IPS-NIHi7 (cell line): ENCODE measurements at regions not wholly inside any gene's neighbourhood (a gene's known extent, or its start where the extent isn't known, plus 50 kb on each side); places are given as distances from the start of the nearest gene placed in this dataset.

Experiments used
- DNase-seq: peaks from one replicate; pipeline ENCODE4 v3.0.0; 2012; ENCODE audit warnings: mixed read lengths; ENCODE audit errors: extremely low spot score

DNA sequence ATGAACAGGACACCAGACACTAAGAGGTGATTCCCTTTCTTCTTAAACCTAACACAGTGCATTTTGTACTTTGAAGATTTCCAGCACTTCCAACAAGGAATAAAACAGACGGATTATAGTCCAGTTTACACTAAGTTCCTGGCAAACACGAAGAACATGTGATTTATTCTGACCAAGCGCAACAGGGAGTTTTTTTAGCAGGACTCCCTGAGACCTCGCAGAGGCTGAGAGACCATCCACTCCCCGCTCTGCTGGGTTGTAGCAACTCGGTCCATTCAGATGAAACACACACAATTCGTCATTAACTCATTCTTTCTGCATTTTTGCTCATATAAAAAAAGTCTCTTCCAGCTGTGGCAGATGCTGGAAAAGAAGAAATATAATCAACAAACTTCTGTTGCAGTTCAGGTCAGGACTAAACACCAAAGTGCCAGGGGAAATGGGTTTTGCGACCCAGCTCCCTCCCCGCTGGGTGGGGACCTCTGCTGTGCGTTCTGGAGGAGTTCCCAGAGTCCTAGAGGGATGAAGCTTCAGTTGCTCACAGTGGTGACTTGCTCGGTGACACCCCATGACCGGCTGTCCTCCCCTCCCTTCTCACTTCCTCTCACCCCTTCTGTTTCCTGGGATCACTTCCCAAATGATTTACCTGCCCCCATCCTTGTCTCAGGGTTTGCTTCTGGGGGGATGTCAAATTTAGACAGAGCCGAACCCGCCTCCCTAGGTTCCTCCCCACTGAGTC is 52.5 kb downstream of the KCNF1 start:
- no peak for DNase-seq

DNA sequence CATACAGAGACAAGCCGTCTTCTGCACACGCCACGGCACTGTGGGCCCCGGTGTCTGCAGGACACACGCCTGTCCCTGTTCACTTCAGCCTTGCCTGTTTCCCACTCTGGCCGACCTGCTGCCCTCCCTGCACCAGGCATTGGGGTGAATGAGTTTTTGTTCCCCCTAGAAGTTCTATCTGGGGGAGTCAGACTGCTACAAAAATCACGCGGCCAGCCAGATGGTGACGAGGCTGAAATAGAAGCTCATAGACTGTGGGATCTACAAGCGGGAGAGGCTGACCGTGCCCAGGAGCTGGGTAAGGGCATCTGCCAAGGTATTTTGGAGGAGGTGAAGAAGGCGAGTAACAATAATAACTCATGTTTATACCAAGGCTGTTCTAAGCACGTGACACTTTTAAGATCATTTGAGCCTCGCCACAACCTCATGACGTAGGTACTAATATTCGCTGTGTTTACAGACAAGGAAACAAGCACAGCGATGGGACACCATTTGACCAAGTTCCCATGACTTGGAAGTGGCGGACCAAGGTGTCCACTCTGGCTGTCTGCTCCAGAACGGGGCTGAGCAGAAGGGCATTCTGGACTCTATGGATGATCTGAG is 53.6 kb downstream of the KCNF1 start:
- DNase-seq = no peak

DNA sequence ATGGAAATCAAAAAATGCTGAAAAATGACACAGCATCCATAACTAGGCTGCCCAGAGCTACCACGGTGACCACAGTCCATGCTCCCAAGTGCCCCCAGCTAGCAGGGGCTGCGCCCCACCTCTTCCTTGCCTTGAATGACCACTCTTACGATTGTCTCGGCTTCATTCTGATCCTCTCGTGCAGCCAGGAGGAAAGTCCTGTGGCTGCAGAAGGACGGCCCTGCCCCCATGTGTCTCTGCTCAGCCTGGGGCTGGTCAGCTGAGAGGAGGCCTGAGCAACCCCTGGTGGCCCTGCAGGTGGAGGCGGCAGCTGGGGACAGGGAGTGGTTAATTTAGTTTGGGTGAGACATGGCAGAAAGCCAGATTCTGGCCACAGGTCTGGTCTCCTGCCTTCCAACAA is 54.3 kb downstream of the KCNF1 start:
- DNase-seq = no peak

DNA sequence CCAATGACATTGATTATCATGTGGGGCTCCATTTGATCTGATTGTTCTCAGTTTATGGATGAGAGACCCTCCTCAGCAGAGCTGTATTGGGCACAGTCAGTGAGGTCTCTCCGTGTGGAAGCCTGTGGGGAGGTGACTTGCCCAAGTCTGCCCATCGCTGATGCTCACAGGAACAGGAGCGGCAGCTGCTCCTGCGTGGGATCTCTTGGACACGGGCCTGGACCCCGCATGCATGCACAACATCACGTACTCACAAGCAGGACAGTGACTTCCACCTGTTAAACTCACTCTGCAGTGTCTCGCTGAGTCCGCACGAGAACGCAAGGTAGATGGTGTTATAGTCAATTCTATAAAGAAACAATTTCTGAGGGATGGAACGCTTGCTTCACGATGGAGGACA is 55.0 kb downstream of the KCNF1 start:
- DNase-seq = no peak

DNA sequence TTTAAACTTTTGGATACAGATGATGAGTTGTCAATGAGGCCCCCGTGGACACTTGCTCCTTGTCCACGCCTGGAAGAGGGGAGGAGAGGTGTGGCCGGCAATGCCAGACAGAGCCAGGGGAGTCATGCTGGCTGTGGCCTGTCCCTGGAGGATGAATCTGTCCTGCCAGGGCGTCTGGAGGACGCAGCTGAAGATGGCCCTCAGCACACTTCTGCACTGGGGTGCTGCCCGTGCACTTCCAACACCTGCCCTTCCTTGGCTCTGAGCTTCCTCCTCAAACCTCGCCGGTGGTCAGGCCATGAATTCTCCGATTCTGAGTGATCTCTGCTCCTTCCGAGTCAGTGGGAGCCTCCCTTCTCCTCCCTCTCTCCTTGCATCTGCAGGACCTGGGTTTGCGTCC is 56.4 kb downstream of the KCNF1 start:
- DNase-seq = no peak

DNA sequence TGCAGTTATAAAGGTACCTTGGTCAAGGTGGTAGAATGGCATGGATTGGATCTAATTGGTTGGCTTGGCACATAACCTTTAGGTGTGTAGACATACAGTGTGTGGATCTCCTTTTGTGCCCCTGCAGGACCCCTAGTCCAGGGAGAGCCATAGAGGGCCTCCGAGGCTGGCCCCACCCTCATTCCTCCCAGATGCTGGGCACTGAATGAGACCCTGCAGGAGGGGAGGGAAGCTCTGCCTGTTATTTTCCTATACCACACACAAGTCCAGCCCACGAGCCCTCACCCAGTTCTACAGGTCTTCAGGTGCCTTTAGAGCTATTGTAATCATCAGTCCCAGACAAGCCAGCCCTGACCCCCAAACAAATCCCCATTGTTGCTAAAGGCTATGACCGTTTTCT is 58.9 kb downstream of the KCNF1 start:
- DNase-seq = no peak

DNA sequence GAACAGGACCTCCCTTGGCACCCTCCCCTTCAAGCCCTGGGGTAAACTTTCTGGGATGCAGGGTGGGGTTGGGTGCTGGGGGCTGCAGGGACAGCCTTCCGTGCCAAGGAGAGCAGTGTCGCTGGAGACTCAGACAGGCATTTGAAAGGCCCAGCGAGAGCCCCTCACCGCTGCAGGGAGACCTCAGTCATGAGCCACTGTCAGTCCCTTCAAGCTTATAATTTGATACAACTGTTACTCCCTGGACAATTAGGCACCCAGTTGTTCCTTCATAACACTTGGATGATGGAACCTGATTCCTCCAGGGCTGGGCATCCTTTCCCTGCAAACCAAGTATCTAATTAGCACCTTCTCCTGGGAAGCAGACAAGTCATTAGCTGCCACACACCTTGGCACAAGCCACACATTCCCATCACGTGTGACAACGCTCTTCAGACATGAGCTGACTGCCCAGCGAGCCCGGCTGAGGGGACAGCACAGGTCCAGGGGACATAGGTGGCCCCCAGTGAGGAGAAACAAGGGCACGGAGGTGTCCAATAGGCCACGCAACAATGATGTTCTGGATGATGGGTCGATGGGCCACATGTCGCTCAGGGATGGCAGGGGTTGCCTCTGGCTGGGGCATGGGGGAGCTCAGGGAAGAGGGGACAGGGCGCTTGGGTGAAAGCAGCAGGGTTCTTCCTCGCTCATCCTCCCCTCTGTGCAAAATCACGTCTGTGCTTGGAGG is 59.6 kb downstream of the KCNF1 start:
- no peak for DNase-seq

DNA sequence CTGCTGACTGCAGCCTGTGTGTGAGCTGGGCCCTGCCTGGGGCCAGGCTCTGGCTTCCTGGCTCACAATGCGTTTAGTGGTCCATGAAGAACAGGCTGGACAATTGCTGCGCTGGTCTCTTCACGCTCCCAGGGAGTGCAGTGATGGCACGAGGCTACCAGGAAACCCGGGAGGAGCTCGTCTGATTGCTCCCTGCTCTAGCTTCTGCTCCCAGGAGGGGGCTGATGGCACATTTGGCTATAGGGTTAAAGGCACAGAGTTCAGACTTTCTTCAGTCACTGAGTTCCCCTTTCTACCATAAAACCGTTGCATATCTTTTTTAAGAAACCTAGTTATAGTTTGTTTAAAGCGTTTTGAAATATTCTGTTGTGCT is 60.1 kb downstream of the KCNF1 start:
- DNase-seq = no peak

DNA sequence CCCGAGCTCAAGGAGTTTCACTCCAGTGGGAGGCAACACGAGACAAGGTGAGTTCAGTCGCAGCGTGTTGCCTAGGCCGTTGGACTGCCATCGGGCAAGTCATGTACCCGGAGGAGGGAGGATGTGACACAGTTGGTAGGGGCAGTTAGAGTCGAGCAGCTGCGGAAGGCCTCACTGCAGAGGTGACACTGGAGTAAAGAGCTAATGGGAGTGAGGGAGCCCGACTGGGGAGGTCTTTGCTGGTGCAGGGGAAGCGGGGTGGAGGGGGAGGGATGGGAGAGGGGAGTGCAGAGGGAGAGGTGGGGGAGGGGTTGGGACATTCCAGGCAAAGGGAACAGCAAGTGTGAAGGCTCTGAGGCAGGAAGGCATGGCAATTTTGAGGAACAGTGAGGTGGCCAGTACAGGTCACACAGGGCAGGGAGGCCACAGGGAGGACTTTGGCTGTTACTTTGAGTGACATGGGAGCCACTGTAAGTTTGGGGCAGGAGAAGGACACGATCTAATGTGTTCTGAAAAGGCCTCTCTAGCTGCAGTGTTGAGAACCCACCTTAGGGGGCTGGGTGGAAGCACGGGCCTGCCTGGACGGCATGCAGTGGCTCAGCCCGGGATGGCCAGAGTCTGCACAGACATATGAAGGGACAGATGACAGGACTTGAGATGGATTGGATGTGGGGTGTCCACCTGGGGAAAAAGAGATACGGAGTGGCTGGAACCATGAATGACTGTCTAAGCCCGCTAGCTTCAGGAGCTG is 61.1 kb downstream of the KCNF1 start:
- no peak for DNase-seq

DNA sequence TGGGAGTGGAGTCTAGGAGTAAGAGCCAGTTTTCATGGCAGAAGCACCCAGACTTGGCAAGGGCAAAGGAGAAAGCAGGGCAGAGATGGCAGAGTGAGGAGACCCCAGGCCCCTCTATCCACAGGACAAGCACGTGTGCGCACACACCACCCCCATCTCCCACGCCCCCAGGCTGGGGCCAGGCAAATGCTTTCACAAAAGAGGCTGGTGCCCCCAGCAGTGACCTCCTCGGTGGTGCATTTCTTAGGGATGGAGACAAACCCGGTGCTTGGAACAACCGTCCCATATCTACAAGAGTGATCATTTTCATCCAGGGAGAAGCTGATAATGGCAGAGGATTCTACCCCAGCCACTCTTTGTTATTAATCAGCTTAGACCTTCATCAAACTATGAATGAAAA is 62.0 kb downstream of the KCNF1 start:
- DNase-seq = no peak

DNA sequence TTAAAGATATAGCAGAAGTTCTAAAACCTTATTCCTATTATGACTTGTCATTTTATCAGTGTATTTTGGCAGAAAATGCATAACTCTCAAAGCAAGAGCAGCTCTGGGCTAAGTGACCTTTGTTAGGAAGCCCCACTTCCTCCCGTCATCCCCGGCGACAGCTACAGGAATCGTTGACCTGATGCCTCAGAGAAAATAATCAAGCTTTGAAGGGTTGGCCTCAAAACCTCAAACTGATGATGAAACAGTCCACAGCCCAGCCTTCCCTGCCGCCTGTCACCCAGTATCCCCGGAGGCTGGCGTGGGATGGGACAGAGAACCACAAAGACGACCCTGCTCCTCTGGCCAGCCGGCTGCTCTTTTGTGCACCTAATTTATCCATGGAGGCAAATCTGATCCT is 65.3 kb downstream of the KCNF1 start:
- DNase-seq = no peak

DNA sequence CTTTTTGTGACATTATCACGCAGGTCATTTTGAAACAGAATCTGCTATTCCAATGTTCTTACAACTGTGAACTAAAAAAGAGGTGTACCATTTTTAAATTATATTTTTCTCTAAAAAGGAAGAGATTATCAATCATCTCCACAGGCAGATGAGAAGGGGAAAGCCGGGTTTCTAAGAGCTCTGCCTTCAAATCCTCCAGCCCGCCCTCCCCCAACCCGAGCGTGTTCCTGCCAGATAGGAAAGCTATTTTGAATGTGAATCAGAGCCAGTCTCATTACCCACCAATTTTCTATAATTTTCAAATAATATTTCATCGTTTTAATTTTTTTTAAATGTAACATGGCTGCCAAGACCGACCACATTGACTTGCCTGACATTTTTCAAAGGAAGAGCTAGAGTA is 65.9 kb downstream of the KCNF1 start:
- no peak for DNase-seq

DNA sequence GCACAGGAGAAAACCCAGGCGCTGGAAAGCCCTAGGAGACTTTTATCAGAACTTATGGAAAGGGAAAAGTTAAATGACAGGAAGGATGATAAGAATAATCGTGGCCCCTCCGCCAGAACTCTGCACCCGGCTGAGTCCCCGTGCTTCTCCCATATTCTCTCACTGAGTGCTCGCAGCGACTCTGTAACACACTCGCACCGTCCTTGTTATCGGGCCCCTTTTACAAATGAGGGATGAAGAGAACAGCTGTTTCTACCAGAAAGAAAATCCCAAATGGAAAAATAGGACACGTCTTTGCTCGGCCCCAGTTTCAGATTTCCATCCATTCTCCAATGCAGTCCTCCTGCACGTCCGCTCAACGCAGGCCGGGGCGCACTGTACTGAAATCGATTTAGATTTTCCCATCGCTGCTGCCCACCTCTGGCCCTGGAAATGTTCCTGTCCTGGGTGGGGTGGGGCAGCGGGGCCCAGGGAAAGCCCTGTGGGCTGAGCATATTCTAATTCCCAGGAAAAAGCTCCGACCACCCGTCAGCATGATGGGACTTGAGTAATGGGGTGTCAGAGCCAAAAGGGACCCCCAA is 66.4 kb downstream of the KCNF1 start:
- no peak for DNase-seq

DNA sequence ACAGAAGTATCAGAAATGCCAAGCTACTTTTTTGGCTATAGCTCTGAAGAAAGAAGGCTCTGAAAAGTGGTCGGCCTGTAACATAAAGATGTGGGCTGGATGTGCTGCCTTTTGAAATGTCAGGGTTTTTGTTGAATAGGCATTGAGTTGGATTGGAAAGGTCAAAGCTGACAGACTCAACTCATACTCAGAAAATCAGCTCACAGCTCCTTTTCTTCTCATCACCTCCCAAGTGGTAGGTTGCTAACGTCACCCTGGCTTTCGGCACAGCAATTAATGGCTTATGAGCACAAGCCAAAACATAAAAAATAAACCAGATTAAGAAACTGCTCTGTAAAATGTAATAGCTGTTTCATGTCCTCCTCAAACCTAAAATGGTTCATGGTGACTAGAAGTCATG is 68.3 kb downstream of the KCNF1 start:
- no peak for DNase-seq

DNA sequence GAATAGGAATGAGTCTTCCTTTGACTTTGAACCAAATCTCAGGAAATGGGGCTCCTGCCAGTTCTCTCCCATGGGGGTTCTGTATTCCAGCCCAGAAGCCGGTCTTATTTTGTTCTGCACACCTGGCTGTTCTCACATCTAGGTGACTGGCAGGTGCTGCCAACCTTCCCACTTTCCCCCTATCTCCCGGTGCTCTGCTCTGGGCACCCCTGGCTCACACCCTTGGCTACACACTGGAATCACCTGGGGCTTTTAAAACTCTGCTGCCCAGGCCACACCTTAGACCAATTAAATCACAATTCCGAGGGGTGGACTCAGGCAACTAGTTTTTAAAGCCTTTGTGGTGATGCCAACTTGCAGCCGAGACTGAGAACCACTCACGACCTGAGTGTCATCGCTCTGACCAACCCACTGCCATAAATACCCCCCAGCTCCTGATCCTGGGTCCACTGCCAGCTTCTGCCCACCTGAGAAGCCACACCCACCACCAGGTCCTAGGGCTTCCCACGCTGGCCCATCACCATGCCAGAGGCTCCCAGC is 69.2 kb downstream of the KCNF1 start:
- no peak for DNase-seq

DNA sequence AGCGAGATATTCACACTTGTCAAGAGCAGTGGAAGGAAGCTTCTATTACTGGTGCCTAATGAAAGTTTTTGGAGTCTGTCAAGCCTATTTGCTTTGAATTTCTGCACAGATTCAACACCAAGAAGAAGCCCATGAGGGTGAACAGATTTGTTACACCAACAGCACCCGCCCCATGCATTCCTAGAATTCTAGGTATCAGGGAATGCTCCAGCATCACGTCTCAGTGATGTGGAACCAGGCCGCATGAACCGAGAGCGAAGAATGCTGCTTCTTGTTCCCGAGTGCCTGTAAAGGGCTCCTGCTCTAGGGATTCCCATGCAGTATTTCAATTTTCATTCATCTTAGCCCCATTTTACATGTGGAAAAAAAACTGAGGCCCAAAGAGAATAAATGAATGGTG is 69.7 kb downstream of the KCNF1 start:
- no peak for DNase-seq

DNA sequence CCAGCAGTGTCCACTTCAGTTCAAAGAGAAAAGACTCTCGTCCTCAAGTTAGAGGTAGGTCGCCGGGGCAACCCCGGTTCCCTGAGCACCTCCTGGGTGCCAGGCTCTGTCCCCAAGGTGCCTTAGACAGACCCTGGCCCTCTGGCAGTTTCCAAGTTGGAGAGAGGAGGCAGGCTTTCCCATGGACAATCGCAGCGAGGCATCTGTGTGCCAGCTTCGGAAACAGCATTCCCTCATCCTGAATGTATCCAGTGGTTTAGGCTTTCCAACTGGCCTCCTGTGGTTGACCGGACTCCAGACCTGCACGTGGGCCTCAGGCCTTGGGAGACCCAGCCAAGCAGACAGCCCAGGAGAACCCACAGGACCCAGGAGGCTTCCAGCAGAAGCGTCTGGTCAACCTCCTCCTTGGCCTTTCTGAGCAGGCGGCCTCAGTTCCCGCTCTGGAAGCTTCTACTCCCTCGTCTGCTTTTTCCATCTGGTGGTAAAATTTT is 70.3 kb downstream of the KCNF1 start:
- DNase-seq = no peak

DNA sequence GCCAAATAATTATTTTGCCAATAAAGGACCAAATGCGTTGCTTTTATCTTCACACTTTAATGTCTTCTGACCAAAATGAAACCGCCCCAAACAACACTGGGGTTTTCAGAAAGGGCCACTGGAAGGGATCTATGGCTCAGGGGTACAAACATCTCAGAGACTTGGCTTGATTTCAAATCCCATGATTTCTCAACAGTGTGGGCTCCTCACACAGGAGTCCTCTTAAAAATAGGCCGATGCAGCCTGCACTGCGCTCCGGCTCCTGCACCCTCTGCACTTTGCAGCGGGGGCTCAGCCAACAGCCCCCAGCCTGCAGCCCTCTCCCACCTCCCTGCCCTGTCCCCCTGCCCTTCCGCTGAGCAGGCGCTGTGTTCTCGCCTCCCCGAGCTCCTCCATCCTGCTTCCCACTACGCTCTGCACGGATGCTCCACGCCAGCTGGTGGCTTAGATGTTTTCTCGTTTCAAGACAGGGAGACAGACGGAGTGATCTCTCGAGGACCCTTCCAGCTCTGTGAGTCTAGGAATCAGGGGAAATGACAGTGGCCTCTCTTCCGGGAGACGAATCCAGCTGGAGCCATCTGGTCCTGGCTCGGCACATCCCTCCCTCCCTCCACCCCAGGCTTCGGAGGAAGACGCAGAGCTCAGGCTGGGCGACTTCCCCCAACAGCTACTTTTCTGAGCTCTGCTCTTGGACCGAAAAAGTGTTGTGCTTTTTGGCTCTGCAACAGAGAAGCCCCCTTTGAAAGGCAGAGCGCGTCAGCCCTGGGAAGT is 71.4 kb downstream of the KCNF1 start:
- no peak for DNase-seq

DNA sequence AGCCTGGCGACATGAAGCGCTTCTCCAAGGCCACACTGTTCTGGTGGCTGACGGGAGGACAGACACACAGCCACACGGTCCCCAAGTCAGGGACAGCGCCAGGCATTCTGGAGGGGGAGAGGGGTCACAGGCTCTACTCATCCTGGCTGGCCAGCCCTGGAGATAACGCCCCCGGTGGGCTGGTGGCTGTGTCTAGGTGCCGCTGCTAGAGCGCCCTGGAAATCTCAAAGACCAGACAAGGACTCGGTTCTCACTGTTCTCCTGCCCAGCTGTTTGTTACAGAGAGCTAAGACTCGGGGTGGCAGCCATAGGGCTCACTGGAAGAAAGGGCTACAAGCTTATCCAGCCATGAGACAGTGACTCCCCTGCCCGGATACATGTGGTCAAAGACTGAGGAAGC is 72.0 kb downstream of the KCNF1 start:
- DNase-seq = no peak

DNA sequence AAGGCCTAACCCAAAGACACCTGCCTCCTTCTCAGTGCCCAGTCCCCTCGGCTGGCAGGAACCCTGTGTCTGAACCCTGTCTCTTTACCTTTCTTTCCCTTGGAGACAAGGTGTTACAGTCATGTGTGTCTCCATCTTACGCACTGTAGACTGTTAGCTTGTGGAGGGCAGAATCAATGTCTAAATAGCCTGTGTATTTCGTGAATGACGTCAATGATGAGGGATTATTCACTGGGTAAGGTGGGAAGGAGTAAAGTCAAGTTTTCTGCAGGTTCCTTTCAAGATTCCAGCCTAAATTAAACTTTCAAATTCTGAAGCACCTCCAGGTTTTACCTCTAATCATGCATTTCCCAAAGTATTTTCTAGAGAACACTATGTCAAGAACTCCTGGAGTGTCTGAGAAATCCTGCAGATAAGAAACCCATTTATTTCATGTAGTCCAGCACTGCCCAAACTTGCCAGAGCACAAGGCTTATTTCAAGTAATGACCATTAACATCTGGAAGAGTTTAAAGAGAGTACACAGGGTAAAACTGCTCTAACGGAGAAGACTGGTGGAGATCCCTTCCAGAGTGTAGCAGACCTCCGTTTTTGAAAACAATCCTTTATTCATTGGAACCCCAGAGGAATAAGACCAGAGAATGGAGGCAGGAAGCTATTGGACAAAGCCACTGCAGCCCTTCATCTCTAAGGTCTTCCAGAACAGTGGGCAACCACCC is 72.8 kb downstream of the KCNF1 start:
- DNase-seq = no peak
